T-helper 1 cell treated with Interleukin-12 subunit alpha and Interleukin-12 subunit beta and Interleukin-4 antibody, amounts not matched to agents 30 ng/mL and 1 ng/mL, for 36 hours (primary cell): ENCODE measurements at regions not wholly inside any gene's neighbourhood (a gene's known extent, or its start where the extent isn't known, plus 50 kb on each side); places are given as distances from the start of the nearest gene placed in this dataset.

Experiments
- intact Hi-C: fragments of 100-400 bp; cut with micrococcal nuclease; formaldehyde crosslinking; loops from one replicate; pipeline ENCODE4 v1.15.1; 2024

DNA sequence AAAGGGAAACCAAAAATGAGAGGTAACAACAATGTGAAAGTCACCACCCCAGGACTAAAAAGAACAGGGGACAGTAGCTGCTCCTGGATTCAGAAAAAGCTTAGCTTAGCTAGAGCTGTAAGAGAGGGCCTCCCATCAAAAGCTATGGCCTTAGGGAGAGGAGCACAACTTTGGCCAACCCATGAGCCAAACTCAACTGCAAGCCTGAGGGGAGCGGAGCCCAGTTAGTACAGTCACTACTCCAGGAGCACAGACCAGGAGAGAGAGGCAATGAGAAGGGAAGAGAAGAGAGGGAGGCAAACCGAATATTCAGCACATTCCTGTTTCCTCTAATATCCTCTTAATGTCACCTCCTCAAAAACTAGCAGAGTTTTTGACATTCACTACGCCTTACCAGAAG is 917.1 kb upstream of the INTU start:
- intact Hi-C loops = no loop called here

DNA sequence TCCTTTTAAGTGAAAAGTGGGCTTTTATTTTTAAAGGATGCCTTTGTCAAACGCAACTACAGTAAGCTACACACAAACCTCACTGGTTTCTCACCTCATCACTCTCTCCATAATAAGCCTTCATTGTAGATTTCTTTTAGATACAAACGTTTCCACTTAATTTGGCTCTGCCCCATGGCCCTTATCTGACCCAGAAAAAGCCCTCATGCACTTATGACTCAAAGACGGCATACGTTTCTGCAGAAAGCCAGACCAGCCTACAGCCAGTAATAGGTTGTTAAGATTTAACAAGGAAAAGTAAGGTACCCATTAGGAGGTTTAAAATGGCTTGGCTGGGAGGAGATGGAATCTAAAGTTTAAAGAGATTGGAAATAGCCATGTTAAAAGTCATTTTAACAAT is 914.6 kb upstream of the INTU start:
- intact Hi-C loops = no loop called here

DNA sequence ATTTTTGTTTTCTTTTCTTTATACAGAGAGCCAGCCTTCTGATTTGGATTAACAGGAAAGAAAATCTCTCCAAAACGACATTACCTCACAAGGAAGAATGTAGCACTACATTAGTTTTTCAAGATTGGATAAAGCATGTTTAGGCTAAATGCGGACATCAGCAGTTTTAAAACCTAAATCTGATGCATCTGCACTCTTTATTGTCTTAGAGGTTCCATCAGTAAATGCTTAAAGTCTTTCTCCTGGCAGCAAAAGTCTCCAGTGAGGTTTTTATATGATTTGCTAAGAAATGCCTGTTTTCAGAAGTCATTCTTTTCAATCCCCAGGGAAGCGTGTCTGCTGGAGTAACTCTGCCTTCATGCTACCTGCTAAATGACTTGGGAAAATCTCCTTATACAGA is 912.9 kb upstream of the INTU start:
- intact Hi-C loops = no loop called here

DNA sequence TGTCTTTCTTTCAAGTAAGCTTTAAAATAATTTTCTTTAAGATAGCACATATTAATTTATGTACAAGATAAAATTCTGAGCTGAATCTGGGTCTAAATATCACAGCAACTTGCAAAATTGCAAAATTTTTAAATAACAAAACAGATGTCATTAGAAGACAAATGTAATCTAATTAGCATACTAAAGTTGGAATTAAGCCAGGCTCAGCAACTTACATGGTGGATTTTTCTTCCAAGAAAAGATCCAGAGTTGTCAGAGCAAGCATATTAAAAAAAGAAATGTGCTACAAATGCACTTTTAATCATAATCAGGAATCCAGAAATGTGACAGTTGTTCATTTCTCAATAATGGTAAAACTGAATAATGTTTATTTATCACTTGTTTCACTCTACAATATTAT is 906.9 kb upstream of the INTU start:
- intact Hi-C loops = no loop called here

DNA sequence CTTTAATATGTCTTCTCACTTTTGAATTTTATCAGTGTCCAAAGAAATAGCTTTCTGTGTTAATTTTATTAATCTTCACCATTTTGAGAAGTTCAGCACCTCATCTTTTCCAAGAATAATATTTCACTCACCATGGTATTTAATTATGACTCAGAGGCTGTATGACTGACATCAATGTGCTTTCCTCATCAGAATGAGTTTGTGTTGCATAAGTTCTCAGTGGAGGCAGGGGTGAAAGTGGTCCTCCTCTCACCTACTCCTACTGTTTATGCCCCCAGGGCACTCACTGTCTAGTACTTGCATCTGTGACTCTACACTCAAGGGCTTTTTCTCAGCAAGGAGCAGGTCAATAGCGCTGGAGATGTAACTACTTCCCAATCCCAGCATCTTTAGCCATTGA is 905.3 kb upstream of the INTU start:
- intact Hi-C loops = no loop called here

DNA sequence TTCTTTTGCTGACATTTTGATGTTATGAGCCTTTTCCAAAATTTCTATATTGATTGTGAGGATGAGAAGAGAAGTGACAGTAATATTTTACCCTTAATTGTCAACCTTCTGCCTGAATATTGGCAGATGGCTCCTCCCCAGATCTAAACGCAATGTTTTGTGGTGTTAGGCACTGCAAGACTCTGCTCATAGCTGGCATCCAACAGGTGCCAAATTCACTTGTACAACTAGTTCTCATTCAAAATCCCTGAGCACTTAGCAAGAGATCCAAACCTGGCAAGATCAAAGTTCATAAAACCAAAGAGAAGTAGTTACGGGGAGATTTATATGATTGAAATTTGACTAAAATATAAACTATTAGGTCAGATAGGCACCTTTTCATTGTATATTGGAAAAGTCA is 901.7 kb upstream of the INTU start:
- intact Hi-C loops = no loop called here

DNA sequence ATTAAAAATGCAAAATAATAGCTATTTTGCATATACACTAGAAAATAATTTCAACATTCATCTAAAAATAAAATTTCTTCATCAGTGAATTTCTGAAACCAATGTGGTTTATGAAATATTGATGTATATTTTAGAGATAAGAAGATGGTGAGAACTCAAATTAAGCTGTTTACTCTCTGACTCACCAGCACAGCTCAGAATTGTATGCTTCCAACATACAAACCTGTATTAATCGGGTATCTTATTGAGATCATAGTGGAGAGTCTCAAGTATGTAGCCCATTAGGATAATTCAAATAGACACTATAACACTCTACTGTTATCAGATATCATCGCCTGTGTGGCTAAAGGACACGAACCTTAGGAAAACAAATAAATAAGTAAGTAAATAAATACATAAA is 899.5 kb upstream of the INTU start:
- intact Hi-C loops = no loop called here

DNA sequence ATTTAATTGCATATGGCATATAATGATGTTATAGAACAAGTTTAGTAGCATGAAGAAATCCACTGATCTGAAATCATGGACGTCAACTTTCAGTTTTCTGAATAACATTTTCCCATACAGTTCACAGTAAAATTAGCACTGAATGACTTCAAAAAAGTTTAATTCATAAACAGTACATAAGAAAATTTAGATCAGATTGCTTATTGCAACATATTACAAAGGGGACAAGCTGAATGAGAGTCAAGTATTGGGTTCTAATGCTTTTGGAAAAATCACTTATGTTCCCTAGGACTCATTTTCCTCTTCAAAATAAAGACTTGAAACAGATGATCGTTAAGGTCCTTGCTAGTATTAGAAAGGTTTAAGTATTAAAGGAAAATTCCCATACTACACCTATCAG is 898.3 kb upstream of the INTU start:
- intact Hi-C loops = no loop called here

DNA sequence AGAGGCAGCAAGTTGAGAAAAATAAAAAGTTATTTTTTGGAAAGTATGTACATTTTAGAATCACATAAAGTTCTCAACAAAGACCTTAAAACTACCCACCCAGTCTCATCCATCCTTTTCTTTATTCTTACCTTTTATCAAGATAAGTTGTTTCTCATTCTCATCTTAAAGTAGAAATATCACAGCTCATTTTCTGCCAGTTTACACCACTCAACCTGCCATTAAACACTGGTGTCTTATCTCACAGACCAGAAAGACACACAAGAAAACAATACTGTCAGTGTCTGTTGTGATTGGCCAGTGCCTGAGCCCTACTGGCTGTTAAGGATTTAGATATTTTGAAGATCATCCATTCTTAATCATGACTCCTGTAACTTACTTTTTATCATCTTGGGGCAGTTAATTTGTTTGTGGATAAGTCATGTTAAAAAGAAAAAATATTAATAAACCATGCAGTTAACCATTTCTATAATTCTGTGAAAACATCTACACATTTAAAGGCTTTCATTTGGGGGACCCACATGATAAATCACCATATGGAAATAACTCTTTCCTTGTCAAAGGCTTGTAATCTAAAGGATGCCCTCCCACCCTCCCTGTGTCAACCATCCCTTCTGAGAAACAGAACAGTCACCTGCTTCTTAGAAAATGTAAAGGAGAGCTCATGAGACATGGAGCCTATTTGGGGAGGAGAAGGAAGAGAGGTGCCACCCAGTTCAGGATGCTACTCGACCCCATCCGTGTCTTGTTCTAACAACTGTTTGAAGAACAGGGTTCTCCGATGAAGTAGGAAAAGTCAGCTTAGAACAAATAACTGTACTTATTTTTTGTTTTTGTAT is 897.2 kb upstream of the INTU start:
- intact Hi-C loops = no loop called here

DNA sequence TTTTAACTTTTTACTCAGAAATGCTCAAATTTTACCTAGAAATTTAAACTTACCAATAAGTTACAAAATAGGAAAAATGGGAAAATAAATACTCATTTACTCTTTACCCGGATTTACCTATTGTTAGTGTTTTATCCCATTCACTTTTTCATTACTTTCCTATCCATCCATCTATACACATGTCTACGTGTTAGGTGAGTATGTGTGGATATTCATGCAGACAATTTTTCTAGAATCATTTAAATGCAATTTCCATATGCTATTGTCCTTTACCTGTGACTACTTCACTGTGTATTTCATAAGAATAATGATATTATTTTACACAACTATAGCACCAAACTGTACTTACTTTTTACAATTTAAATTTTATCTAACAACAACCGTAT is 896.6 kb upstream of the INTU start:
- intact Hi-C loops = no loop called here

DNA sequence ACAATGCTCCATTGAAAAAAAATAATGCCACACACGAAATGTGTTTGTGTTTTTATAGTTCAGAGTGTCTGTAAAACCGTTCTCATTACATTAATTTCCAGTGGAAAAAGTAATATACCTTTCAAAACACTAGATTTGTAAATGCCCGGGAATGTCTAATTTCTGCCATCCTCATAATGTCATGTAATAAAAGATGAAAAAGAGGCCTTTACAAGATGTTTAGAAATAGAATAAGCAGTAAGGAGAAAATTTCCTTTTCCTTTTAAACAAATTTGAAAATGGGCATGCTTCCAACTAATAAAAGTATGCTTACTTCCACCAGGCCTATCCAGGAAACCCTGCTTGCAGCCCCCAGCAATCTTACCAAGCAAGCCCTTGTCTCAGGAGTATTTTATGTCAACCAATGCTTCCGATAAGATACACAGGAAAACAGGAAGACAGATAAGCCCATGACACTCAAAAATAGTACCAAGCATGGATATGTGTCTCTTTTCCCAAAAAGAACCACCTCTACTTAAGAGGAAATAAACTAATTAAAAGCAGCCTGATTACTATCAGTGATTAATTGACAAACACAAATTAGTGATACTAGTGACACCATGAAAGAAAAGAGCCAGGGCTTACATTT is 894.7 kb upstream of the INTU start:
- intact Hi-C loops = no loop called here

DNA sequence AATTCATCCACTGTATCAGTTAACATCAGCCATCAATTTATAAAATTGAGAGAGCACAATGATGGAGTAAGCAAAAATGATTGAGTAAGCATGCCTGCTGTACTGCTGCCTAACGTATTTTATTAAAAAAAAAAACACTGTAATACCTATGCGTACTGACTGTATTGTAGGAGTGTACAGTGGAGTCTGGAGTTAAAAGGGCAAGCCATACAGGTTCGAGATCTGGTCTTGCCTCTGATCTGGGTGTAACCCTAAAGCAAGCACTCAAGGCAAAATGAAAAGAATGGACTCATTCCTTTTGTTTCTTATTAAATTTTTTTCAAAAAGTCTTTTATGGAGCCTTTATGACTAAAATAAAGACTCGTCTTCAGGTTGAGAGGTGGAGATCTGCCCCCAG is 894.2 kb upstream of the INTU start:
- intact Hi-C loops = no loop called here

DNA sequence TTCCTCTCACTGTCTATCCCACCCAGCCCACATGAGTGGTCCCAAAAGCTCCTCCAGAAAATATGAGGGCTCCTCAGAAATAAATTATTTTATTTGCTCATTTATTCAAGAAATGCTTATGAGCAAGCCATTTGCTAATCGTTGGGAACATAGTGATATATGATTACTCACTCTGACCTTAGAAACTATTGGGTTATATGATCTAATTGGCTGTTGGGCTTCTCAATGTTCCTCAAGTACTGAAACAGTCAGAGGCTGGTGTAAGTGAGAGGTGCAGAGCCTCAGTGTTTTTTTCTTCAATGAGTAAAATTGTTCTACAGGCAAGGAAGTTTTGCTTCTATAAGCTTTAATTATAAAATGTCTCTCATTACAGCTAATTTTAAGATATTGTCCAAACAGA is 893.8 kb upstream of the INTU start:
- intact Hi-C loops = no loop called here

DNA sequence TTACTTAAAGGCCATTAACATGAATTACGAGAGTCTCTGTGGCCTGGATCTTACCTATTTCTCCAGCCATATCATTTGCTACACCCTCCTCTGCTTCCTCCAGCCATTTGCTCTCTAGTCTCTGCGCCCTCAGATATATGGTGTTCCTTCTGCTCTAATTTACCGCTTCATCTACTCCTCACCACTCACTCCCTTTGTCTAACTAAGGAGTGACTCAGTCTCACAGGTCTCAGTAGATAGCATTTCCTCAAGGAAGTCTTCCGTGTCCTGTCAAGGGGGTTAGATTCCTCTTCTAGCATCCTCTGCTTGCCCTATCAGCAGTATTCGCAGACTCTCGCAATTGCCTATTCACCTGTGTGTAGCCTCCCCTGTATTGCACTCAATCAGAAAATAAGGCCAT is 892.1 kb upstream of the INTU start:
- intact Hi-C loops = no loop called here

DNA sequence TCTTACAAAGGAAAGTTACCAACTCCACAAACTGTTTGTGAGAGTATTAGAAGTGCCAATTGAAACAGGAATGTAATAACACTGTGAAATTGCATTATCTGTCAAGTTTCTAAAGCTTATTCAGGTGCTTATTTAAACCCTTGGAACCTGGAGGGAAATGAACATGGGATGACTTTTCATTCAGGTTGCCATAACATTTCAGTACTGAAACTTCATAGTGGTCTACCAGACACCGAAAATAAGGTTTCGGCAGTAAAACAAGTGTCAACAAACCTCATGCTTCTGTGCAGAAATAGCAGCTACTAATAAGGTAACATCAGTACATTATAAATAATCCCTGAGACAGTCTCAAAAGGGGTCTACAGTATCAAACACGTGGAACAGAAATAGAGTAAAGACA is 890.7 kb upstream of the INTU start:
- intact Hi-C loops = no loop called here

DNA sequence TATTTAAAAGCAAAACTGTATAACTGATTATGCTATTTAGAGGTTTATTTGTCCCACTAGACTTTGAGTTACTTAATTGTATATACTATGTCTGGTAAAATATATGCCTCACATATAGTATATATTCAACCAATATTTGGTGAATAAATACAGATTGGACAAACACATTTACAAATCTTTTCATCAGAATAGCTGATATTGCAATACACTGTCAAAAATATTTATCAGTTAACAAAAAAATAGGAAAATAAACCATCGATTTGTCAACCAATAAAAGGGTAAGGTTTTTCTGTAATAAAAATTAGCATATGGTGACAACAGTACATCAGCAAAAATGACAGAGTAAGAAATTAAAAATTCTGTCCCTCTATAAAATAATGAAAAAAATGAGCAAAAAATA is 889.9 kb upstream of the INTU start:
- intact Hi-C loops = no loop called here

DNA sequence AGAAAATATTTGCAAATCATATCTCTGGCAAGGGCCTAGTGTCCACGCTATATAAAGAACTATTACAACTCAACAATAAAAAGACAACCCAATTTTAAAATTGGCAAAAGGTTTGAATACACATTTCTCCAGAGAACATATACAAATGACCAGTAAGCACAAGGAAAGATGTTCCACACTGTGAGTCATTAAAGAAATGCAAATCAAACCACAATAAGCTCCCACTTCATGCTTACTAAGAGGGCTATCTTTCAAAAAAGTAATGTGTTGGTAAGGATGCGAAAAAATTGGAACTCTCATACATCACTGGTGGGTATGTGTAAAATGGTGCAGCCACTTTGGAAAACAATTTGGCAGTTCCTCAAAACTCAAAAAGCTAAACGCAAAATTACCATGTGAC is 884.0 kb upstream of the INTU start:
- intact Hi-C loops = no loop called here

DNA sequence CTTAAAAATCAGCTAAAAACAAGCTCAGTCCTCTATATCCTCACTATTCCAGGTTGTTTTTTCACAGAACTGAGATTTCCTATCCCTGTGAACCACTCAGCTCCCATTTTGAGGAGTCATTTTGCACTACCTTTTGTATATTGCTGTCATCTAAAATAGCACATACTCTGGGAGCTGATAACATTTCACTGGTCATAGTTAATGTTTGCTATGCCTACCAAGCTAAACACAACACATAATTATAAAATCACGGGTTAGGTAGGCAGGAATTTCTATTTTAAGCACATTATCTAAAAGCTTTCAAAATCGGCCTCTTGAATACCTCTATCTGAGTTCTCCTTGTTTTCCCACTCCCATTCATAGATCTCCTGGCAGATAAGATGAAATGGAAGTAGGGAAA is 882.0 kb upstream of the INTU start:
- intact Hi-C loops = no loop called here

DNA sequence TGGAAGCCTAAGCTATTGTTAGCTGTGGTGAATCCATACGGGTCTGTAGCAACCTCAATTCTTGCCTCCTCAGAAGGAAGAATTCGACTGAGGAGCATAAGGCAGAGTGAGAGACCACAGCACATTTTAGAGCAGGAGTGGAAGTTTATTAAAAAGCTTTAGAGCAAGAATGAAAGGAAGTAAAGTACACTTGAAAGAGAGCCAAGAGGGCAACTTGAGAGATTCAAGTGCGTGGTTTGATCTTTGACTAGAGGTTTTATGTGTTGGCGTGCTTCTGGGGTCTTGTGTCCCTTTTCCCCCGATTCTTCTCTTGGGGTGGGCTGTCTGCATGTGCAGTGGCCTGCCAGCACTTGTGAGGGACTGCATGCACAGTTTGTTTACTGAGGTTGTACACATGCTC is 880.6 kb upstream of the INTU start:
- intact Hi-C loops = no loop called here

DNA sequence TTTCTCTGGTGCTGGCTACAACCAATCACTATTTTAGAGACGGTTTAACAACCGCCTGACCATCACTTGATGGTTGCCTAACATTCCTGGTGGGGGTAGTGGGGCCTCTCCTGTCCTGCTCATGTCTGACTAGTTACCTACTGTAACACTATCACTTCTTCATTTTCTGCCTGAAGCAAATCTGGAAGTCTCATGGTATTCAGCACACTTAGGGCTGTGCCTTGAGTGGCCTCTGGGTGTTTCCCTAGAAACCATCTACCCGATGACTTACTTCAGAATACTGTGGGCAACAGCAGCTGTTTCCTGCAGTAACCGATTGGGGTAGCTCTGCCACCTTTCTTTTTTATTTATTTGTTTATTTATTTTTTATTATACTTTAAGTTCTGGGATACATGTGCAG is 880.1 kb upstream of the INTU start:
- intact Hi-C loops = no loop called here

DNA sequence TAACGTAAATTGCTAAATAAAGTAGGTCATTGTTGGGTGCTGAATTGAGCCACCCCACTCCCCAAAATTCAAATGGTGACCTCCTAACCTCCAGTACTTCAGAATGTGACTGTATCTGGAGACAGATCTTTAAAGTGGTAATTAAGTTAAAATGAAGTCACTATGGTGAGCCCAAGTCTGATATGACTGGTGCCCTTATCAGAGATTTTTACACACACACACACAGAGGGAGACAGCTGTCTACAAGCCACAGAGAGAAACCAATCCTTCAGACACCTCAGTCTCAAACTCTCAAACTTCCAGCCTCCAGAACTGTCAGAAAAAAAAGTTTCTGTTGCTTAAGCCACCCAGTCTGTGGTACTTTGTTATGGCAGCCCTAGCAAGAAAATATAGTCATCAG is 879.2 kb upstream of the INTU start:
- intact Hi-C loops = no loop called here

DNA sequence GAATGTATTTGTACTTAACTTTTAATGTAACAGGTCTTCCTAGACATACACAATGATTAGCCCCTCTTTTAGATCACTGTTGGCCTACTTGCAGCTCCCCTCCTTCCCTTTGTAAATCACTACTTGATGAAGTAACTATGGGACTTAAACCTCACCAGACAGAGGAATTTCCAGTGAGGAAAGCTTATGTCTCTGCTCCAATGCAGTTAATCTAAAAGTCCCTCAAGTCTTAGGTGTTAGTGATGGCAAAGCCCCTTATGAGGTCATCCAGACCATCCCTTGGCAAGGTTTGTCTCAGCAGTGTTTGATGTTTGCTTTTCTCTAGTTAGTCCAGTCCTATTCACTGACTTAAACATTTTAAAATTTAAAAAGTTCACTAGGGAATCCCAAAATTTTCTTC is 877.3 kb upstream of the INTU start:
- intact Hi-C loops = no loop called here

DNA sequence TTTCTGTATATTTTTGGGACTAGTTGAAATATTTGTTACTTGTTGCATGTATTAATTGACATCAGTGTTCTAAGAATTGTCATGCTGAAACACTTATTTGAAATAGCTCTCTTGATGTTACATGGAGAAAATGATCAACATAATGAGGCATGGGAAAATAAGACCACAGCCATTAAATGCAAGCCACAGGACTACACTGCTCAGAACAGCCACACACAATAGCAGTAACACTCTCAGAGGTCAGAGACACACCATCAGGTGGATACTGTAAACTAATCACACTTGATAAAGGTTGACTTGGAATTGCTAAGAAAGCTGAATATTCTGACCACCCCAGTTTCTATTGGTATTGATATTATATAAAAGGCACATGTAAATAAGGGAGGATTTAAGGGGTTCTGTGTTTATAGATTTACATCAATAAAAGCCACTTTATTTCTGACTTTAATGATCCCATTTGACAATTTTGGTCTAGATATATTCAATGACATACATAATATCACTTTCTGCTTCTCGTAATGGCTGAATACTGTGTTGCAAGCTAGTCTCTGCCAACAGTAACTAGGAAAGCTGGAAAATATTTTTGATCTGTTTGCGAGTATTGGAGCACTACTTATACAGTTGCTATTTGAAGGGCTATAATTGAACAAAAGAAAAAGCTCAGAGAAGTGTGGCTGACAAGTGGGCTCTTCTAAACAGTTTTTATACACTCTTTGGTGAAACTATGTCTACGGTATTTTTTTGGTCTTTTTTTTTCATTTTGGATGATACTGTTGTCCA is 876.5 kb upstream of the INTU start:
- intact Hi-C loops = no loop called here
